Coronary artery (tissue), 2 donors: ENCODE measurements at regions not wholly inside any gene's neighbourhood (a gene's known extent, or its start where the extent isn't known, plus 50 kb on each side); places are given as distances from the start of the nearest gene placed in this dataset.

ENCODE experiments used
- DNase-seq: peaks from one replicate; pipeline ENCODE4 v3.0.0-alpha.2; 2017; ENCODE audit warnings: low spot score
- H3K27ac ChIP-seq, 2 donors: fragments of 200-600 bp; sonication (generic); one replicate each; pipeline ENCODE4 v1.5.1; 2016 to 2019
- H3K4me3 ChIP-seq: fragments of 200-600 bp; sonication (generic); 2 replicates; pipeline ENCODE4 v1.5.1; 2016; ENCODE audit warnings: mild to moderate bottlenecking, moderate library complexity
- CTCF ChIP-seq: fragments of 200-600 bp; sonication (generic); IDR thresholded peaks from one replicate; pipeline ENCODE4 v1.5.1; 2019; ENCODE audit warnings: antibody characterized with exemption

GRCh38 chr9:84054341-84055010 is 73.9 kb downstream of the RMI1 start:
- Histone ChIP-seq H3K27ac (no peak overlapping the region), H3K4me3 (no peak overlapping the region)
- no peak for TF ChIP-seq CTCF
- DNase-seq: no peak

- Histone ChIP-seq H3K27ac (no peak overlapping the region), H3K4me3 (no peak overlapping the region)
- TF ChIP-seq CTCF: no peak
- no peak for DNase-seq
These were observed 77.1 kb downstream of the RMI1 start for GRCh38 chr9:84057662-84058061.

GRCh38 chr9:84059936-84060335 is 79.3 kb downstream of the RMI1 start:
- Histone ChIP-seq H3K4me3 (no peak overlapping the region), H3K27ac (no peak overlapping the region)
- DNase-seq: no peak
- TF ChIP-seq CTCF: no peak

GRCh38 chr9:84061613-84062193 is 81.1 kb downstream of the RMI1 start:
- no peak for TF ChIP-seq CTCF
- no peak for DNase-seq
- Histone ChIP-seq H3K4me3 (no peak overlapping the region), H3K27ac (no peak overlapping the region)

GRCh38 chr9:84062538-84062937 is 81.9 kb downstream of the RMI1 start:
- DNase-seq: no peak
- H3K4me3 ChIP-seq: no peak overlapping the region
- no peak overlapping the region for H3K27ac ChIP-seq
- no peak for TF ChIP-seq CTCF

- DNase-seq: no peak
- Histone ChIP-seq H3K27ac (no peak overlapping the region), H3K4me3 (no peak overlapping the region)
- TF ChIP-seq CTCF: no peak
These were observed 87.2 kb downstream of the RMI1 start for GRCh38 chr9:84067821-84068220.

- no peak for DNase-seq
- no peak for TF ChIP-seq CTCF
- H3K4me3 ChIP-seq: no peak overlapping the region
- no peak overlapping the region for H3K27ac ChIP-seq
These were observed 88.3 kb downstream of the RMI1 start for GRCh38 chr9:84068872-84069271.
